Stimulated activated CD4-positive, alpha-beta T cell treated with anti-CD3 and anti-CD28 coated beads, Interleukin-12 subunit alpha, Interleukin-12 subunit beta, amount 100 ng/mL, for 48 hours (primary cell): ENCODE measurements at regions not wholly inside any gene's neighbourhood (a gene's known extent, or its start where the extent isn't known, plus 50 kb on each side); places are given as distances from the start of the nearest gene placed in this dataset.

ENCODE experiments used
- DNase-seq, 3 donors: peaks; one replicate each; pipeline ENCODE4 v3.0.0-alpha.2; 2020; ENCODE audit warnings: low read depth in 2 of 3, low spot score in 1 of 3

GRCh38 chr14:66389481-66389880 is 96.7 kb upstream of the CCDC196 start:
- DNase-seq, result no peak

- DNase-seq, result no peak
Observed at GRCh38 chr14:66395300-66395699, 90.9 kb upstream of the CCDC196 start.

GRCh38 chr14:66396164-66396563 is 90.0 kb upstream of the CCDC196 start:
- DNase-seq, result no peak

GRCh38 chr14:66398437-66398836 is 87.7 kb upstream of the CCDC196 start:
- DNase-seq, result no peak

DNA sequence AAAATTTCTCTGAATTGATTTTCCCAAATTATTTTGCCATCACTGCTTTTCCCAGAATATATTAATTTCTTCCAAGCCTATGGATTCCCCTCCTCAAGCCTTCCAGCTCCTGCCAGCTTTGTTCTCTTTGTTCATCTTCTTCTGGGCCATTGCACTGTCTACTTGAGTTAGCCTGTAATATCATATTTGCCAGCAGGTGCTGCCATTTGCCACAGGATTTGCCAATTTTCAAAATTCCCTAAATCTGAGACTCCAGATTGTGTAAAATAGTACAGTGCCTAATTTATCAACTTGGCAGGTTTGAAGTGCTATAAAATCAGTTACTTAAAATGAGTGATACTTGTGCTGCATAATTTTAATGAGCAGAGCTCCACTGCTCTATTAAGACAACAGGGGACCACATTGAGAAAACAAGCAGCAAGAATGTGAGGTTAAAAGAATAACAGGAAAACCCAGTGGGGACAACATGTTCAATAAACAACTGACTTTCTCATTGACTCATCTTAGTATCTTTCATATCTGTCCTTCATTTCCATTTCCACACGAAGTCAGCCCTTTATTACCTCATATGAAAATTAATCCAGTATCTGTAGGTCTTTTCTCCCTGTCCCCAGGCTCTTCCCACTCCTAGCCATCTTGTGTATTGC is 84.6 kb upstream of the CCDC196 start:
- DNase-seq, result no peak

GRCh38 chr14:66403183-66403582 is 83.0 kb upstream of the CCDC196 start:
- no peak for DNase-seq

GRCh38 chr14:66404051-66404545 is 82.1 kb upstream of the CCDC196 start:
- DNase-seq, result no peak

GRCh38 chr14:66405158-66405557 is 81.0 kb upstream of the CCDC196 start:
- DNase-seq, result no peak

DNA sequence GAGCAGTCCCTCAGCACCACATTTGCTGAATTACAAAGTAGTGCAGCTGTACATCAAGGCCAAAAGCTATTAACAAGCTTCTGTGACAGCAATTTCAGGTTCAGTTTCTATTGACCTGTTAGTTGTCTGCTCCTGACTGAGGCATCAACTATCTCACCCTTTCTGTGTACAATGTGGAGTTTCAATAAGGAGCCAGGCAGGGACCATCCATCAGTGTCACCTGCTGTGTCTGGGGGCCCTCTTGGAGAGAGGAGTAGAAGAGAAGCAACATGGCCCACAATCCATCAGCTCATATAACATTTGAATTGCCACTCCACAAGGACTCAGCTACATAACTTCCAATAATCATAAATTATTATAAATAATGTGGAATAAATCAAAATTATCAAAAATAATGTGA is 72.3 kb upstream of the CCDC196 start:
- DNase-seq, result no peak

GRCh38 chr14:66414511-66414910 is 71.7 kb upstream of the CCDC196 start:
- no peak for DNase-seq

GRCh38 chr14:66420251-66421006 is 65.7 kb upstream of the CCDC196 start:
- no peak for DNase-seq

- DNase-seq, result no peak
Observed at GRCh38 chr14:66421990-66422946, 63.9 kb upstream of the CCDC196 start.

DNA sequence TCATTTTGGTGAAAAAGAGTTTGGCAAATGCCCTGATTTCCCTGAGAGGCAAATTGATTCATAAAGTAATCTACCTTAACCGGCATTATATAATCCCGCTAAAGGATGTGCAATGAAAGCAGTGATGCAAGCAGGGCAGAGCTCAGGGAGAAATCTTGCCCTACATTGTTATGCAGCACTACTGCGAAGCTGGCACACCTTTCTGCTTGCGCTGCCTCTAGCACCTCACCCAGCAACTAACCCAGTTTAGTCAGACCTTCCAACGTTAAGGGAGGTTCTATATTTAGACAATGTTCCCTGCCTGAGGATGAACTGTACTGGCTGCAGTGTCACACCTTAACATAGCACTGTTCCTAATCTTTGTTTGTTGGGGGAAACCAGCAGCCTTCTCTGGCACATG is 60.8 kb upstream of the CCDC196 start:
- no peak for DNase-seq

DNA sequence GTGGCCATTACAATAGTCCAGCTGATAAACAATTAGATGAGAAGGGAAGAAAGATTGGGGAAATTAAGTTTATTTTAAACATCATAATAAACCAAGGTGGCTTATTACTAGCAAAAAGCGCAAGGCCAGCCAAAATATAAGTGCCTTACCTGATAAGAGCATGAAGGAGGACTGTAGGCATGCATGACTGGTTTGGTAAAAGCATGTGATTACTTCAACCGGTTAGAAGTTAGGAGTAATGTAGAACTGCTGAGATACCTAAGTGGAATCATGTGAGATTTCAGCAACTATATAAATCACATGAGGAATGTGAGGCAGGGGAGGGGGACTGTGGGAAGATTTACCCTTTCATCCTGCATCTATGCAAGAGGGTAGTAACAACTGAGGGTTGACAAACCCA is 59.7 kb upstream of the CCDC196 start:
- DNase-seq, result no peak

- DNase-seq, result no peak
Observed at GRCh38 chr14:66432334-66432733, 53.8 kb upstream of the CCDC196 start.

DNA sequence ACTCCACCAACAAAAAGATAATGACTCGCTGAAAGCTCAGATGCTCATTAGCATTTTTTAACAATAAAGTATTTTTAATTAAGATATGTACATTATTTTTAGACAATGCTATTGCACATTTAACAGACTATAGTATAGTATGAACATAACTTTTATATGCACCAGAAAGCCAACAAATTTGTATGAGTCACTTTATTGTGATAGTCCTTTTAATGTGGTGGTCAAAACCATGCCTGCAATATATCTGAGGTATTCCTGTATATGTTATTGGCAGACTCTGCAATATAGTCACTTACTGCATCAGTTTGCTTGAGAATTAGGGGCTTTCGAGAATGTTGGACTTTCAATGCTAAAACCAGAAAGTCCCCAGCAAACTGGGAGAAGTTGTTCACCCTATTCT is 51.7 kb upstream of the CCDC196 start:
- no peak for DNase-seq

GRCh38 chr14:66435683-66436082 is 50.5 kb upstream of the CCDC196 start:
- DNase-seq, result no peak
